NCI-H2227 (cell line): ENCODE measurements at regions not wholly inside any gene's neighbourhood (a gene's known extent, or its start where the extent isn't known, plus 50 kb on each side); places are given as distances from the start of the nearest gene placed in this dataset.

Source experiments
- DNase-seq: peaks from one replicate; lab custom pipeline; 2025; ENCODE audit not compliant: unreplicated experiment; lab: John Stamatoyannopoulos, UW

DNA sequence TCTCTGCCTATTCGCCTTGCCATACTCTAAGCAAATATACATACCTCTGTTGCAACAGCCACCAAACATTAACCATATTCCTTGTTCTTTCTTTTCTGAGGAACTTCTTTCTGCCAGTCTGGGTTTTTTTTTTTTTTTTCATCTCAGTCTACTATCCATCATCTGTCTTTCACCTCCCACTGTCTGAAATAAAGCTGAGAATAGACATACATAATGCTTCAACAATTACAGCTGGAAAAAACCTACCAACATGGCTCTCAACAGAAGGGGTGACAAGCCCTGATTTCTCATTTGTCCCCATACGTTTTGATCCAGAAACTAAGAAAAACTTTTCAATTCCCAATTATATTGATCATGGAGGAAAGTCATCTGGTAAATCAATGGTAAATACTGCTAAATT lies 728.8 kb upstream of the POU3F3 start:
- DNase-seq = no peak

DNA sequence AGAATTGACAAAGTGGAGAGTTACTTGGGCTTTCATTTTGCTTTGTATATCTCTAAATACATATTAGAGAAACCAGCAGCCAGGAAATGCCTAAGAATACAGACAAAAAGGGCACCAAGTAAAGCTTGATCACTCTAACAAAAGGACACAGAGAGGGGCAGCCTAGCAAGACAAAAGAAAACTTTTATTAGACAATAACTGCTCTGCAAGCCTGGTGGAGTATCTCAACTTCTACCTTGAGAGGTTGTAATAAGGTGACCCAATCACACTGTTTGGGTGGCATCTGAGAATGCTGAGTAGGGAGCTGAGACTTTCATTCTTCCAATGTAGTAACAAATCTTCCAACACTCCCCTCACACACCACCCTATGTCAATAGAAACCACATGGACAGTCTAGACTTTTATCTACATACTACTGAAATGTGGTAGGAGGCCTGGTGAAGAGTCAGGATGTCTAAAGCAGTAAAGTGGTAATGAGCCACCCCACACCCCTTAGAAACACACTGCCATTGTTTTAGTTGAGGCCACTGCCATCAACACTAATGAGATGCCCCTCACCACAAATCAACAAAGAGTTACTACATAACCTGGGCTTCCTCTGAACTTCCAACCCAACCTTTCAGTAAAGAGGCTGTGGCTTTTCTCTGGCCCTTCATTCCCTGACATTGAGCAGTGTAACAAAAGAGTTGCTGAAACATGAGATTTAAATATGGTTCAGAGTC lies 726.7 kb upstream of the POU3F3 start:
- DNase-seq = no peak

DNA sequence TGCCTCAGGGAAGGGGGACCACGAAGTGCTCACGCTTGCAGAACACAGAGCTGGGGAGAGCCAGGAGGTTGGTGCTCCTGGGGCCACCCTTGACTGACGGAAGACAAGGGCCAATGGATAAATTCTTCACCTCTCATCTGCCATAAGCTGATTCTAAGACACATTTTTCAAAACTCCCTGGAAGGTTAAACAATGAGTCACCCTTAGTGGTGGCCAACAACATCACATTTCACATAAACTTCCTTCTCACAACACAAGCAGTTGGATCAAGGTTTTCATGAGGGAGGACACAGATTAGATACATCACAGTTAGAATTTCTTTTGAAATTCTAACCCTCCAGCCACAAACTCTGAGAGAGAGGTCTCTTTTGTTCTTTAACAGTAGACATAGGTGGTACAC lies 713.6 kb upstream of the POU3F3 start:
- no peak for DNase-seq

DNA sequence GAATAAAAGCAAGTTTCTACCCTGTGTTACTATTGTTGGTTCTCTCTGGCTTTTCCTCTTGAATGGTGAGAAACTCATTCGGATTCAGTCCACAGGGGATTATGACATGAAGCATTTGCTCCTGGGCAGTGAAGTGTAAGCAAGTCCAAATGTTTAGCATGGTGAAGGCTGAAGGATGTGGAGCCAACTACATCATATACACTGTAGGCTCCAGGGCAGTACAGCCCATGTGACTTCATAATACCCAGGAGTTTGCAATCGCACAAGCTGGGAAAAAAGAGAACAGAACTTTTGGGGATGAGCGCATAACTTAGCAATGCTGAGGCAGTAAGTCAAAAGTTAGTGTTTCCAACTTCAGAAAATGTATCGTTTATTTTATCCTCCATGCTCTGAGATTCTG lies 695.7 kb upstream of the POU3F3 start:
- DNase-seq = no peak

DNA sequence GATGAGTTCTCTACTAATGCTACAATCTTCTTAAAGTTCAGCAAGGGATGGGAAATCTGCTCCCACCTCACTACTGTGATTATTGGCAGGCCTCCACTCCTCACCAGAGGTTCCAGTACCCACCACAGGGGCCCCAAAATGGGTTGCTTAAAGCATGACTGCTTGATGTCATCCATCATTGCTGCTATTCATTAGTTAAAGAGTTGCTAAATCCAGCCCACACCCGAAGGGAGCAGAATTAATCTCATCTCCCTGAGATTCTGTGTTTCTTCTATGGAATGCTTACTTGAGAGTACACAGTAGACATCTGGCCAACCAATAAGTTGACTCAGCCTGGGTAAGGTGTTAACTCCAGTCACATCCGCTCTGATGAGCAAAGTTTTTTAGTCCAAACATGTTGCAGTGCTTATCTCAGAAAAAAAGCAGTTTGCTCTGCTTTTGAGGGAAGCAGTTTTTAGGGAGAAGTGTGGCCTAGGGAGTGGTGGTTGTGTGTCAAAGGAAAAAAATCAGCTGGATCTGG lies 690.2 kb upstream of the POU3F3 start:
- DNase-seq = no peak

DNA sequence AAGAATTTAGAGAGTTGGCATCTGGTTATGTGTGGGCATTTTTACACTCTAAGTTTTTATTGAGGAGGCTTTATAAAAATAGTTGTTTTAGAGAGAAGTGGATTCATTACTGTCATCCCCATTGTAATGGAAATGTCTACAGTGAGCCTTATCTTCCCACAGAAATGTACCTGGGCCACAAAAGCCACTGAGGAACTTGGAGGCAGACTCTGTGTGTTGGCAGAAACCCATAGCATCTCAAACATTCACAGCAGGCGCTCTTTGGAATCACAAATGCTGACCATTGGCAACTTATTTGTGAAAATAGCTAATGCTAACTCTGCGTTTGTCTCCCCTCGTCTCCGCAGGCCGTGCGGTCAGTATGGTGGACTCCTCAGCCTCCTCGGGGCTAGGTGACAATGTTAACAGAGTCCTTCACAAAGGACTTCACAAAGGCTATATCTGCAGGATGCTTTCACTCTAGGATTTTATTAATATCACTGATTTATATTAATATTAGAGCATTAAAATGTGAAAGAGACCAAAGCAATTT lies 689.1 kb upstream of the POU3F3 start:
- DNase-seq = no peak

DNA sequence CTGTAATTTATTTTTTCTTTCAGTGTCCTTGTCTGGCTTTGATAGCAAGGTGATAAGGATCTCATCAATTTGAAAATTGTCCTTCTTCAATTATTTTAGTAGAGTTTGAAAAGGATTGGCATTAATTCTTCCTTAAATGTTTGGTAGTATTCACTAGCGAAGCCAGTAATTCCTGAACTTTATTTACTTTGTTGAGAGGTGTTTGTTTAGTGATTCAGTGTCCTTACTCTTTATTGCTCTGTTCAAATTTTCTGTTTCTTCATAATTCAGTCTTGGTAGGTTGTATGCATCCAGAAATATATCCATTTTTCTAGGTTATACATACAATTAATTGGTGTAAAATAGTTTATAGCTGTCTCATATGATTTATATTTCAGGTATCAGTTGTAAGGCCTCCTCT lies 676.7 kb upstream of the POU3F3 start:
- no peak for DNase-seq

DNA sequence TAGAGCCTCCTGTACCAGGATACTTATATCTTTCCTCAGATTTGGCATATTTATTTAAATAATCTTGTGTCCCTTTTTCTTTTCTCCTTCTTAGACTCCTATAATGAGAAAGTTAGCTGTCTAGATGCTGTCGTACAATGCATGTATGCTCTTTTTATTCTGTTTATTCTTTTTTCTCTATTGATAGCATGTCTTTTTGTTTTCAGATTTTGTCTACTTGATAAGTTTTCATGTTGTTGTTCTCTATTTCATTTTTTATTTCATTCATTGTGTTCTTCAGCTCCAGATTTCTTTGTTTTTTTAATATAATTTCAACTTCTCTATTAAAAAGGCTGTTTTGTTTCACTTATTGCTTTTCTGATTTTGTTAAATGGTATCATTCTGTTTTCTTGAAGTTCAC lies 674.3 kb upstream of the POU3F3 start:
- DNase-seq = no peak

DNA sequence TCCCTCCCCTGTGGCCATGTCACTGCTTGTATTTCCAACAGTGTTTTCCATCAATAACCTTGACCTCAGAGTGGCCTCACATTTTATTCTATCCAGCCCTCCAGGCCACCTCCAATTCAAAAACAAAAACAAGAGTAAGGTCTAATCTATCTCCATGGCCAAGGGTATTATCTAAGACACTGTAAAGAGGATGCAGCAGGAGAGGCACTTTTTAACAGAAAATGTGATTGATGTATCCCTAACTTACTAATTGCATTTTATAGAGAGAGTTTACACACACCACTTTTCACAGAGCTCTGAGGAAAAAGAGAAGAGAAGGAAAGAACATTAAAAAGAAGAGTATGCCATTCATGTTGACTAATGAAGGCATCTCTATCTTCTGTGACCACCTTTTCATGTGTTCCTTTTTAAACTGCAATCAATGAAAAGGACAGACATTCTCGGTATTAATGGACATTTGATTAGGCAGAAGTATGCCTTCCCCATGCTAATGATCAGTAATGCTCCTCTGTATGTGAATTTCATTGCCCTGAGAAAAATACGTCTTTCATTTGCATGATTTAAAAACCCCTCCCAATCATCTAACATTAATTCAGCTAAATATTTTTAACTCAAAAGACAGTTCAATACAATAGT lies 653.3 kb upstream of the POU3F3 start:
- no peak for DNase-seq

DNA sequence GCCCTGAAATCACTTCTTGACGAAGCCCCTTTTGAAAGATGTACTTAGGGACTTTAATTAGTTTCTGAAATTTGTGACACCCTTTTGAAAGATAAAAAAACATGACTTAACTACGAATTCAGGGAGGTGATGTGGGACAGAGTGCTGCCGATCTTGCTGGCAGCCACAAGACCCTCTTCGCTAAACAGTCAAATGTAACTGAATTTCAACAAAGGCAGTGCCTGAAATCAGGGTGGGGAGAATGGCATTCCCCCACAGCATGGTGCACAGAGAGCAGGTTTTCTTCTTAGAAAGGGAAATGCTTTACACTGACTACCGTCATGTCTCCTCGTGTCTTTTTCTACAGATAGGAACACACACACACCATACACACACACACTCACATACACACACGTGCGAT lies 640.2 kb upstream of the POU3F3 start:
- no peak for DNase-seq

DNA sequence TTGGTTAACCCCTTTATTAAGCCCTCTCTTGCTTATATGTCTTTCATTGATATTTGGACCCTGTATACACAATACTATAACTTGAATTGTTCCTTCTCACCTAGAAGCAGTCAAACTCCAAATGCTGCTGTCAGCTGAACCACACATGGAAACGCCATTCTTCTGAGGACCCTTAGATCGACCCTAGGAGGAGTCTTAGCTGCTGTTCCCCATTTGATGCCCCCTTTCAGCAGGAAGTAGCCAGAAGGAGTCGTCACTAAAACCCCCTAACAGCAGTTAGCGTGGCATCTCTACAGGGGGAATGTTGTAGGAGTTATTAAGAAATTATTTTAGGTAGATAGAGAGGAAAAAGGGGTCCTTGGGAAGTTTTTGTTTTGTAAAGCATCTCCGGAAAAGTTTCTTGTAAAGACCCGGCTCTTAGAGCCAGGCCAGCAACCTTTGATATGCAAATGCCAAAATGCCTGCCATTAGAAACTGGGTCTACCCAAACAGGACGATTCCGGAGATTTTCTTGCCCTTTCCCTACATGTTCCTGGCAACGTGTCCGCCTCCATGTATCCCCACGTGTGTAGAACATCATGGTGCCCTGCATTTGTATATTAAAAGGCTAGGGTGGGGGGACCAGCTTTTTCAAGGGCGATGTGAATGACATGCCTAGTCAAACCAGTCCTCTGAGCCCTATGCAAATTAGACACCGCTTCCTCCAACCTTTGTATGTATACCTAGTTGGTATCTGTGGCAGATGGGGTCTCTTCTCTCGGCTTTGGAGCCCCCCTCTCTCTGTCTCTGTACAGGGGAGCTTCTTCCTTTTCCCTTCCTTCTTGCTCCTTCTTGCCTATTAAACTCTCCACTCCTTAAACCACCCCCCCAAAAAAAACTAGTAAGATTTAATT lies 638.4 kb upstream of the POU3F3 start:
- DNase-seq = no peak

DNA sequence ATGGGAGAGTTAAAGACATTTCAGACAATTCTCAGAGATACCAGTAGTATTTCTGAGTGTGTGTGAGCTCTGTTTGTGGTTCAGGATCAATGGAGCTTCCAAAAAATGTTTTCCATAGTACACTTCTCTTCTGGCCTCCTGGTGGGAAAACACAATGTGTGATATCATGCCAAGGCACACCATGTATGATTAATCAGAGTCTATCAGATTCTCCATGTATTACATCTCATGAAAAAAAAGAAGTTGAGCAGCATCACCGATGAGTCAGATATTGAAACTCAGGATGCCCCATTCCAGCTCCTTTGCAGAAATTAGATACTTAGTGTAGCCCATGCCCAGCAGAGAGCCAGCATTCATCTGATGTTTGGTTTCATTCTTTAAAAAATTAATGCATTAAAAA lies 620.3 kb upstream of the POU3F3 start:
- DNase-seq = no peak

DNA sequence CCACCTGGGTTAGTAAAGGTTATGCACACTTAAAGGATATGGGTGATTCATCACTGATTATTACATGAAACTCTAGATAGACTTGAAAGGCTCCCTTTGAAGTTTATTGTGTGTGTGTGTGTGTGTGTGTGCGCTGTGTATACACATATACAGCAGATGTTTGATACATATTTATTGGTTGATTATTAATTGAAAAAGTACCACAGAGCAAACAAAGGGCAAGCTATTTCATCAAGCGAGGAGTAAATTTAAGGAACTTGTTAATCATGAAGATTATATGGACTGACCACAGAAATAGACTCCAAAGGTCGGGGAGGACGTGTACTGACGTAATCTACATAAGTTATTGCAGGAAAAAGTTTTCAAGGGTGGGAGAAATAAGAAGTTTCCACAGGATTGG lies 617.4 kb upstream of the POU3F3 start:
- no peak for DNase-seq

DNA sequence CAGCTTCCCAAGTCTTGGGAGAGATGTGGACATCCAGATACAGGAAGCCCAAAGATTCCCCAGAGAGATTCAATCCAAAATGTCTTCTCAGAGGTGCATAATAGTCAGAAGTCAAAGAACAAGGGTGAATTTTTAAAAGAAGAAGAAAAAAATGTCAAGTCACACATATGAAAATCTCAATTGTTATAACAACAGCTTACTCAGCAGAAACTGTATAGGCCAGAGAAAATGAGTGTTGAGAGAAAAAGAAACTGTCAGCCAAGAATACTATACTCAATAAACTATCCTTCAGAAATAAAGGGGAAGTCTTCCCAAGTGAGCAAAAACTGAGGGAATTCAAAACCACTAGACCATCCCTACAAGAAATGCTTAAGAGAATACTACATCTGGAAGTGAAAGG lies 612.9 kb upstream of the POU3F3 start:
- DNase-seq = no peak

DNA sequence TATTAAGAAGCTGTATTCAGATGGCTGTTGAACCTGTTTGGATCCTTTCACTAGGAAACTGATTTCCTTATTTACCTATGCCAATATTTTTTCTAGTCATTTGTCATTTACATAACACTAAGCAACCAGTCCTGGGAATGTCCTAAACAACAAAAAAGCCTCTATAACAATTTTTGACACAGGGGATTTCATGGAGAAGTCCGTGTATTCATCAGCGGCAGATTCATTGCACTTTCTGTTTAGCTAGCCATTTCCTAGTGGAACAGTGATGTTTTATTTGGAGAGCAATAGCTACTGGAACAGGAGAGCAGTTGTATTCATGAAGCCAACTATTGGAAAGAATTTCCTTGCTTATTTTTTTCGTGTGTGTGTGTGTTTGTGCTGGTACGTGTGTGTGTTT lies 604.3 kb upstream of the POU3F3 start:
- DNase-seq = no peak

DNA sequence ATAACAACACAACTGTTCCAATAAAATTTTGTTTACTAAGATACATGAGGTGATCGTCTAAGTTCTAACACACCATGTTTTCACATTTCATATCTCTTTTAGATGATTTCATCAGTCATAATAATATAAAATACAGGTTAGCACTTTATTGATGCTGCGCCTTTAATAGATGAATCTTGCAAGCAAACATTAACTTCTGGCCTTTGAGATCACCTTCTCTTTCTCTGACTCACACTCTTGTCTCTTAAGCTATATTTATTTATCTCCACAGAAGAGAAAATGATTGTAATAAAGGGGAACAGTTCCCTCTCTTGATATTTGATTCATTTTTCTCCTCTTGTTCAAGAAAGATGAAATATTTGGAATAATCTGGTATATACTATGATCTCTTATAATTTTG lies 603.3 kb upstream of the POU3F3 start:
- no peak for DNase-seq

DNA sequence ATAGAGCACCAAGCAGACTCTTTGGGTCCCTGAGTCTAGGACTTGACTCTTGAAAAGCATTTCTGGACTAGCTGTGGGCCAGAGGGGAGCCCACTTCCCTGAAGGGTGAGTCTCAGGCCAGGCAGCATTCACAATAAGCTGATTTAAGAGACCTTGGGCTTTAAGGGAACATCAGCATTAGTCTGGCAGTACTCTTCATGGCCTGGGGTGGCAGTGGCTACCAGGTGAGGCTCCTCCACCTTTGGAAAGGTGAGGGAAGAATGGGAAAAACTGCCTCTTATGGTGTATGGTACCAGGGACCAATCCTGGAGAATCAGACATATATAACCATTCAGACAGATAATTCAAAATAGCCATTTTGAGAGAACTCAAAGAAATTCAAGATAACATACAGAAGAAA lies 599.9 kb upstream of the POU3F3 start:
- DNase-seq = no peak

DNA sequence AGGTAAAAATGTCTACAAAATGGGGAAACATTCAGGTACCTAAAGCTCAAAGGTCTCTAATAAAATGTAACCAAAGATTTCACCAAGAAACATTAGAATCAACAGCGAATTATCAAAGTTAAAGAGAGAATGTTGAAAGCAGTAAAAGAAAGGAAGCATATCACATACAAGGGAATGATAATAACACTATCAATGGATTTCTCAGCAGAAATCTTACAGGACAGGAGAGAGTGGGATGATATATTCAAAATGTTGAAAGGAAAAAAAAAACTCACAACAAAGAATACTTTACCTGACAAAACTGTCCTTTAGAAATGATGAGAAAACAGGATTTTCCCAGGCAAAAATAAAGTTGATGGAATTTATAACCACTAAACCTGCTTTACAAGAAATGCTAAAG lies 591.2 kb upstream of the POU3F3 start:
- no peak for DNase-seq

DNA sequence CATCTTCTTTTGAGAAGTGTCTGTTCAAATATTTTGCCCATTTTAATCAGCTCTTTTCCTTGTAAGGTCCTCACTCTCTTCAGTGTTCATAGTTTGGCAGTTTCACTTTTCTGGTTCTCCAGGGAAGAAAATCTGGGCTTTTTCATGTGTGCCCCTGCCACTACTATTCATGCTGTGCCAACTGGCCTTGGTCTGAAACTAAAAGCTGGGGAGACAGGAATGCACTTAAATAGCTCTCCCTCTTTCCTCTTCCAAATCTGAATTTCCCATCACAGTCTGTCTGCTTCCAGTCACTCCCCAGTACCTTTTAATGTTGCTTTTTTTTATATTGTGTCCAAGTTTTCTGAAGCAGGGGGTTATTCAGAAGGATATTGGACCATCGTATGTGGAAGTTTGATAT lies 574.3 kb upstream of the POU3F3 start:
- no peak for DNase-seq

DNA sequence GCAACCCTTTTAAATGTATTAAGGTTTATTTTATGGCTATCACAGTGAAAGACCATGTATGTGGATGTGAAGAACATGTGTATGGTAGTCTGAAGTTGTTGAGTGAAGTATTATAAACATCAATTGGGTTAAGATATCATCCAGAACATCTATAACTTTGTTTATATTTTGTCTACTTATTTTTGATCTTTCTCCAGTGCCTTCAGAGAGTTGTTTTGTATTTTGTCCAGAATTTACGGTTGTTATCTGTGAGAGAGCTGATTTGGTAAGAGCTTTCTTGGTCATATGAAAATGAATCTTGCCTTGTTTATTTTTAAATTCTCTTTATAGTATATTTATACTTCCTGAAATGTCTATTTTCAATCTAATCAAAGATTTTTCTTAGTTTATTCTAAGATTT lies 573.7 kb upstream of the POU3F3 start:
- no peak for DNase-seq

DNA sequence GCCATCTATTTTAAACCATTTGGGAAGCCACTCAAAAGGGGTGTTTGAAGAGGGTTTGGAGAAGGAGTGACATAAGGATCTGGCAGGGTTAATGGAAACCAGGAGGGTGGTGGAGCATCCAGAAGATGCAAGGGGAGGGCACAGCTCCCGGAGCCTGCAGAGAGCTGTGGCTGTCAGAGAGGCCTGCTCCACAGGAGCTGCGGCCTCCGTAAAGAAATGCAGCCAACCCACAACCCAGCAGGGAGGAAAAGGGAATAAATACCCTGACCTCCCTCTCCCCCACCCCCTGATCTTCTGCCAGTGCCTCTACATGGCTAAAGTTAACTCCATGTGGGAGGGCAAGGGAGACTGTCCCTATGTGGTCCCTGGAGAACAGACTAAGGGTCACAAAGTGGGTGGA lies 567.1 kb upstream of the POU3F3 start:
- no peak for DNase-seq
